Urothelium cell line (cell line): ENCODE measurements at regions not wholly inside any gene's neighbourhood (a gene's known extent, or its start where the extent isn't known, plus 50 kb on each side); places are given as distances from the start of the nearest gene placed in this dataset.
"Not testable (repeated sequence)": the region's sequence is repeated elsewhere in the genome, so short reads cannot be mapped to it uniquely, and the experiment has no call there.

Experiments
- DNase-seq: peaks from one replicate; pipeline ENCODE4 v3.0.0; 2011; ENCODE audit warnings: low spot score, mixed read lengths
- FAIRE-seq: peaks from 2 replicates; lab custom pipeline; 2011; peaks lifted over from hg19 to GRCh38; lab: Jason Lieb, UNC

GRCh38 chr6:125354649-125355048 is 52.9 kb upstream of the HDDC2 start:
- FAIRE-seq (no peak), DNase-seq (no peak)

- FAIRE-seq (no peak), DNase-seq (no peak)
Measured at GRCh38 chr6:125356884-125357283, 55.1 kb upstream of the HDDC2 start.

GRCh38 chr6:125357515-125358256 is 55.9 kb upstream of the HDDC2 start:
- no peak for DNase-seq
- no peak for FAIRE-seq

- DNase-seq: no peak
- no peak for FAIRE-seq
Measured at GRCh38 chr6:125358898-125359297, 57.1 kb upstream of the HDDC2 start.

- FAIRE-seq: no peak
- no peak for DNase-seq
Measured at GRCh38 chr6:125361868-125362267, 60.1 kb upstream of the HDDC2 start.

- DNase-seq (peak; percentile 54), FAIRE-seq (no peak)
Measured at GRCh38 chr6:125363039-125363823, 61.5 kb upstream of the HDDC2 start.

- FAIRE-seq (no peak), DNase-seq (no peak)
Measured at GRCh38 chr6:125363824-125364165, 62.0 kb upstream of the HDDC2 start.

- FAIRE-seq: no peak
Measured at GRCh38 chr6:125365230-125365629, 63.5 kb upstream of the HDDC2 start.

GRCh38 chr6:125367036-125367782 is 65.4 kb upstream of the HDDC2 start:
- FAIRE-seq: no peak
- DNase-seq: no peak

More at GRCh38 chr6:125365230-125365629, 63.5 kb upstream of the HDDC2 start:
- DNase-seq: no peak

GRCh38 chr6:125370343-125370742 is 68.6 kb upstream of the HDDC2 start:
- DNase-seq: no peak

GRCh38 chr6:125375013-125375412 is 73.2 kb upstream of the HDDC2 start:
- FAIRE-seq: no peak

More at GRCh38 chr6:125370343-125370742, 68.6 kb upstream of the HDDC2 start:
- no peak for FAIRE-seq

GRCh38 chr6:125375821-125376220 is 74.1 kb upstream of the HDDC2 start:
- no peak for FAIRE-seq
- no peak for DNase-seq

More at GRCh38 chr6:125375013-125375412, 73.2 kb upstream of the HDDC2 start:
- no peak for DNase-seq

GRCh38 chr6:125377621-125378020 is 75.9 kb upstream of the HDDC2 start:
- DNase-seq (no peak), FAIRE-seq (no peak)

GRCh38 chr6:125379174-125379573 is 77.4 kb upstream of the HDDC2 start:
- DNase-seq (no peak), FAIRE-seq (no peak)

GRCh38 chr6:125380474-125380873 is 78.7 kb upstream of the HDDC2 start:
- DNase-seq (no peak), FAIRE-seq (no peak)

GRCh38 chr6:125386337-125386736 is 84.6 kb upstream of the HDDC2 start:
- DNase-seq, FAIRE-seq: not testable (repeated sequence)

- FAIRE-seq: no peak
- DNase-seq: no peak
Measured at GRCh38 chr6:125392682-125393081, 90.9 kb upstream of the HDDC2 start.

GRCh38 chr6:125393449-125393858 is 91.7 kb upstream of the HDDC2 start:
- peak; percentile 46 for DNase-seq
- FAIRE-seq: no peak

- no peak for DNase-seq
- FAIRE-seq: no peak
Measured at GRCh38 chr6:125406741-125407140, 105.0 kb upstream of the HDDC2 start.

GRCh38 chr6:125414507-125414906 is 112.7 kb upstream of the HDDC2 start:
- FAIRE-seq: no peak

GRCh38 chr6:125415913-125416312 is 114.1 kb upstream of the HDDC2 start:
- FAIRE-seq (no peak), DNase-seq (no peak)

More at GRCh38 chr6:125414507-125414906, 112.7 kb upstream of the HDDC2 start:
- no peak for DNase-seq
